Endodermal cell (in vitro differentiated cells): ENCODE measurements at regions not wholly inside any gene's neighbourhood (a gene's known extent, or its start where the extent isn't known, plus 50 kb on each side); places are given as distances from the start of the nearest gene placed in this dataset.

ENCODE experiments used
- DNase-seq: peaks from one replicate; pipeline ENCODE4 v3.0.0-alpha.2; 2017
- H3K27ac ChIP-seq: 2 replicates; pipeline ENCODE4 v1.5.1; 2013; ENCODE audit warnings: mild to moderate bottlenecking, low read depth, low read length, moderate library complexity
- H3K27me3 ChIP-seq: 2 replicates; pipeline ENCODE4 v1.6.1; 2013; ENCODE audit warnings: mild to moderate bottlenecking, low read length, moderate library complexity; ENCODE audit not compliant: insufficient read depth, control insufficient read depth, poor library complexity, severe bottlenecking
- H3K36me3 ChIP-seq: 2 replicates; pipeline ENCODE4 v1.7.0; 2013; ENCODE audit warnings: mild to moderate bottlenecking, low read length, moderate library complexity; ENCODE audit not compliant: control insufficient read depth, insufficient read depth
- H3K4me1 ChIP-seq: one replicate; pipeline ENCODE4 v1.7.0; 2013; ENCODE audit warnings: low read length; ENCODE audit not compliant: control insufficient read depth, insufficient read depth
- H3K4me3 ChIP-seq: 2 replicates; pipeline ENCODE4 v1.5.1; 2013; ENCODE audit warnings: mild to moderate bottlenecking, low read length, moderate library complexity
- H3K9ac ChIP-seq: 2 replicates; pipeline ENCODE4 v1.6.1; 2013; ENCODE audit warnings: mild to moderate bottlenecking, low read length, moderate library complexity; ENCODE audit not compliant: poor library complexity, severe bottlenecking; ENCODE audit errors: extremely low read depth
- H3K9me3 ChIP-seq: 2 replicates; pipeline ENCODE4 v1.6.1; 2013; ENCODE audit warnings: mild to moderate bottlenecking, low read length, moderate library complexity; ENCODE audit not compliant: control insufficient read depth
- H3K27ac Mint-ChIP-seq: 2 replicates; pipeline ENCODE4 v1.8.0; 2020; ENCODE audit warnings: mixed read lengths
- H3K27me3 Mint-ChIP-seq: 2 replicates; pipeline ENCODE4 v1.8.0; 2021; ENCODE audit warnings: mild to moderate bottlenecking, mixed read lengths; ENCODE audit not compliant: insufficient read depth
- H3K36me3 Mint-ChIP-seq: 2 replicates; pipeline ENCODE4 v1.8.0; 2020; ENCODE audit warnings: low read depth, mixed read lengths
- H3K4me1 Mint-ChIP-seq: 2 replicates; pipeline ENCODE4 v1.8.0; 2020; ENCODE audit warnings: mixed read lengths
- H3K4me3 Mint-ChIP-seq: 2 replicates; pipeline ENCODE4 v1.8.0; 2020; ENCODE audit warnings: mild to moderate bottlenecking, moderate library complexity, mixed read lengths
- H3K9me3 Mint-ChIP-seq: 2 replicates; pipeline ENCODE4 v1.8.0; 2020; ENCODE audit warnings: mild to moderate bottlenecking, mixed read lengths
- CTCF ChIP-seq: fragments of 200-600 bp; sonication (generic); conservative IDR thresholded peaks from 2 replicates; pipeline ENCODE4 v1.5.0; 2021; ENCODE audit warnings: antibody characterized with exemption, mild to moderate bottlenecking
- WGBS, 2 experiments: methylation state at CpG; one replicate each; pipeline versions ENCODE4 v1.1.5 to v1.1.7; 2013; ENCODE audit warnings: missing lambda C conversion rate in 2 of 2, mixed read lengths in 1 of 2; ENCODE audit not compliant: insufficient coverage in 1 of 2, insufficient read length in 1 of 2; 5-methylcytosine and 5-hydroxymethylcytosine counted together

GRCh38 chr5:27311544-27311943, 273.2 kb upstream of the CDH9 start:
- no peak for TF ChIP-seq CTCF
- Mint-ChIP-seq H3K4me3 (no peak overlapping the region), H3K27me3 (no peaks in the 10 kb centered on the region), H3K27ac (no peak overlapping the region), H3K9me3 (no peaks in the 10 kb centered on the region), H3K36me3 (no peaks in the 10 kb centered on the region), H3K4me1 (peaks cover 9% of the 10 kb centered on the region)
- H3K4me3 ChIP-seq, result no peak overlapping the region
- H3K9ac ChIP-seq, result no peak overlapping the region
- no peaks in the 10 kb centered on the region for H3K36me3 ChIP-seq
- 64% methylated on average over 1 of the region's 1 CpG; no CpG with 5 or more reads in 1 of the 2 experiments for WGBS, 2 experiments
- no peak overlapping the region for H3K27ac ChIP-seq
- DNase-seq, result no peak
- no peaks in the 10 kb centered on the region for H3K9me3 ChIP-seq
- H3K4me1 ChIP-seq, result no peaks in the 10 kb centered on the region
- H3K27me3 ChIP-seq, result no peaks in the 10 kb centered on the region

GRCh38 chr5:27308153-27308552, 269.8 kb upstream of the CDH9 start:
- no peak for TF ChIP-seq CTCF
- no peaks in the 10 kb centered on the region for H3K27me3 Mint-ChIP-seq
- no peaks in the 10 kb centered on the region for H3K9me3 Mint-ChIP-seq
- DNase-seq, result no peak
- no peak overlapping the region for H3K4me3 Mint-ChIP-seq
- Histone ChIP-seq H3K36me3 (no peaks in the 10 kb centered on the region), H3K9me3 (no peaks in the 10 kb centered on the region), H3K4me3 (no peak overlapping the region), H3K9ac (no peak overlapping the region), H3K27me3 (no peaks in the 10 kb centered on the region), H3K4me1 (no peaks in the 10 kb centered on the region), H3K27ac (no peak overlapping the region)
- peaks cover 9% of the 10 kb centered on the region for H3K4me1 Mint-ChIP-seq
- H3K27ac Mint-ChIP-seq, result no peak overlapping the region
- no peaks in the 10 kb centered on the region for H3K36me3 Mint-ChIP-seq
- WGBS, 2 experiments, result 95 to 96% methylated on average over 2 to 4 of the region's 4 CpGs

- Histone ChIP-seq H3K9ac (no peak overlapping the region), H3K27me3 (no peaks in the 10 kb centered on the region), H3K36me3 (no peaks in the 10 kb centered on the region), H3K9me3 (peaks cover 14% of the 10 kb centered on the region), H3K4me1 (no peaks in the 10 kb centered on the region), H3K4me3 (no peak overlapping the region), H3K27ac (no peak overlapping the region)
- no peaks in the 10 kb centered on the region for H3K27me3 Mint-ChIP-seq
- no peak overlapping the region for H3K4me3 Mint-ChIP-seq
- 71 to 82% methylated on average over 1 of the region's 1 CpG for WGBS, 2 experiments
- no peaks in the 10 kb centered on the region for H3K4me1 Mint-ChIP-seq
- H3K27ac Mint-ChIP-seq, result no peak overlapping the region
- no peak for TF ChIP-seq CTCF
- H3K36me3 Mint-ChIP-seq, result peaks cover 6% of the 10 kb centered on the region
- DNase-seq, result no peak
- H3K9me3 Mint-ChIP-seq, result peaks cover 27% of the 10 kb centered on the region
Measured at GRCh38 chr5:27290172-27290571, 251.8 kb upstream of the CDH9 start.
